Muscle layer of colon (tissue), 2 donors: ENCODE measurements at regions not wholly inside any gene's neighbourhood (a gene's known extent, or its start where the extent isn't known, plus 50 kb on each side); places are given as distances from the start of the nearest gene placed in this dataset.
"Not testable (repeated sequence)": the region's sequence is repeated elsewhere in the genome, so short reads cannot be mapped to it uniquely, and the experiment has no call there.

ENCODE experiments used
- H3K27ac ChIP-seq: one replicate; pipeline ENCODE4 v1.7.0; 2013; ENCODE audit warnings: low read depth, mild to moderate bottlenecking, low read length, moderate library complexity
- H3K27me3 ChIP-seq, 2 donors: one replicate each; pipeline ENCODE4 v1.7.0; 2013; ENCODE audit warnings: low read length in 2 of 2, mild to moderate bottlenecking in 2 of 2; ENCODE audit not compliant: insufficient read depth in 2 of 2, control insufficient read depth in 1 of 2
- H3K36me3 ChIP-seq: one replicate; pipeline ENCODE4 v1.7.0; 2013; ENCODE audit warnings: mild to moderate bottlenecking, low read length; ENCODE audit not compliant: insufficient read depth
- H3K4me1 ChIP-seq: one replicate; pipeline ENCODE4 v1.7.0; 2013; ENCODE audit warnings: mild to moderate bottlenecking, low read length; ENCODE audit not compliant: insufficient read depth
- H3K4me3 ChIP-seq, 2 donors: one replicate each; pipeline ENCODE4 v1.7.0; 2013; ENCODE audit warnings: low read length in 2 of 2, low read depth in 1 of 2, mild to moderate bottlenecking in 1 of 2, moderate library complexity in 1 of 2
- H3K9ac ChIP-seq: one replicate; pipeline ENCODE4 v1.7.0; 2013; ENCODE audit warnings: low read length
- H3K9me3 ChIP-seq: one replicate; pipeline ENCODE4 v1.7.0; 2013; ENCODE audit warnings: mild to moderate bottlenecking, low read length
- donor health status: abdominal sarcoma.
- donor health status: Adenocarcinoma of cecum.

GRCh38 chr20:22060610-22061009 lies 355.1 kb downstream of the PAX1 start:
- Histone ChIP-seq H3K27ac (no peak overlapping the region), H3K9me3 (no peaks in the 10 kb centered on the region), H3K4me3 (no peak overlapping the region), H3K27me3 (no peaks in the 10 kb centered on the region), H3K4me1 (peaks cover 19% of the 10 kb centered on the region), H3K9ac (no peak overlapping the region), H3K36me3 (no peaks in the 10 kb centered on the region)

DNA sequence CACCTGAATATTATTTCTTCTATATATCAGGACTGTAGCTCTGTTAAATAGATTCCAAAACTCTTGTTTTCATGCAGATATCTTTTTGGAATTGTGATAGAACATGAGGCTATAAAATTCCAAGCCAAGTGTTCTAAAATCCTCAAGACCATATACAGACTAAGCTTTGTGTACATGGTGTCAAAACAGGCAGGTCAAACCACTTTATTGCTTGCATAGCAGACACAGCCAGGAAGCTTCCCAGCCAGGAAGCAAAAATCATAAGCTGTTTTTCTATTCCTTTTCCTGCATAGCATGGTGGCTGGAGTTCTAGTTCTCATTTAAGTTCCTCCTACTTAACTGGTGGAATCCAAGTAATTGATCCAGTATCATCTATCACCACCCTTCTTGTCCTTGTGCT lies 353.3 kb downstream of the PAX1 start:
- H3K4me1 ChIP-seq: peaks cover 19% of the 10 kb centered on the region
- H3K27me3 ChIP-seq: no peaks in the 10 kb centered on the region
- H3K36me3 ChIP-seq: no peaks in the 10 kb centered on the region

GRCh38 chr20:22055981-22056380 lies 350.5 kb downstream of the PAX1 start:
- Histone ChIP-seq H3K9me3 (no peaks in the 10 kb centered on the region), H3K4me1 (peaks cover 19% of the 10 kb centered on the region), H3K9ac (no peak overlapping the region), H3K27ac (no peak overlapping the region), H3K4me3 (no peak overlapping the region), H3K36me3 (no peaks in the 10 kb centered on the region), H3K27me3 (no peaks in the 10 kb centered on the region)

More for the DNA sequence above, 353.3 kb downstream of the PAX1 start:
- Histone ChIP-seq H3K9me3 (no peaks in the 10 kb centered on the region), H3K27ac (no peak overlapping the region), H3K4me3 (no peak overlapping the region), H3K9ac (no peak overlapping the region)

DNA sequence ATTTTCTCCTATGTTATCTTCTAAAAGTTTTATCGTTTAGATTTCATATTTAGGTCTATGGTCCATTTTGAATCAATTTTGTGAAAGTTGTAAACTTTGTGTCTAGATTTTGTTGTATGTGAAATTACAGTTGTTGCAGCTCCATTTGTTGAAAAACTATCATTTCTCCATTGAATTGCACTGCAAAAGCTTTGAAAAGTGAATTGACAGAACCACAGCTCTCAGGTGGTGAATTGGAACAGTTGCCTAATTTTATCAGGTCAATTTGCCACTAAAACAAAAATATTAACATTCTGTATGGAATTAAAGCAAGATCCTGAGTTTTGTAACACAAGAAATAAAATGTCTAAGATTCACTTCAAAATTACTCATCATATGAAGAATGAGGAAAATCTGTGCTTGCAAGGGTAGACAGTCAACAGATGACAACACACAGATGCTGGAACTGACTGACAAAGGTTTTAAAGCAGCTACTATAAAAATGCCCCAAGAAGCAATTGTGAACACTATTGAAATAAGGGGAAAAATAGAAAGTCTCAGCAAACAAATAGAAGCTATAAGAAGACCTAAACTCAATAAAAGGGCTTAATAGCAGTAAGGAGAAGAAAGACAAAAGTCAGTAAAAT lies 346.7 kb downstream of the PAX1 start:
- H3K27ac ChIP-seq: no peak overlapping the region

DNA sequence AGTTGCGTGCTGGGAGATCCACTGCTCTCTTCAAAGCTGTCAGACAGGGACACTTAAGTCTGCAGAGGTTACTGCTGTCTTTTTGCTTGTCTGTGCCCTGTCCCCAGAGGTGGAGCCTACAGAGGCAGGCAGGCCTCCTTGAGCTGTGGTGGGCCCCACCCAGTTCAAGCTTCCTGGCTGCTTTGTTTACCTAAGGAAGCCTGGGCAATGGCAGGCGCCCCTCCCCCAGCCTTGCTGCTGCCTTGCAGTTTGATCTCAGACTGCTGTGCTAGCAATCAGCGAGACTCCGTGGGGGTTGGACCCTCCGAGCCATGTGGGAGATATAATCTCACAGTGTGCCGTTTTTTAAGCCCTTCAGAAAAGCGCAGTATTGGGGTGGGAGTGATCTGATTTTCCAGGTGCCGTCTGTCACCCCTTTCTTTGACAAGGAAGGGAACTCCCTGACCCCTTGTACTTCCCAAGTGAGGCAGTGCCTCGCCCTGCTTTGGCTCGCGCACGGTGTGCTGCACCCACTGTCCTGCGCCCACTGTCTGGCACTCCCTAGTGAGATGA lies 340.6 kb downstream of the PAX1 start:
- H3K9me3 ChIP-seq, H3K4me3 ChIP-seq, H3K9ac ChIP-seq, H3K36me3 ChIP-seq, H3K27me3 ChIP-seq, H3K27ac ChIP-seq, H3K4me1 ChIP-seq: not testable (repeated sequence)

More for the DNA sequence above, 346.7 kb downstream of the PAX1 start:
- H3K9me3 ChIP-seq: no peaks in the 10 kb centered on the region
- H3K9ac ChIP-seq: no peak overlapping the region
- no peak overlapping the region for H3K4me3 ChIP-seq
- no peaks in the 10 kb centered on the region for H3K27me3 ChIP-seq
- H3K36me3 ChIP-seq: no peaks in the 10 kb centered on the region
- H3K4me1 ChIP-seq: no peaks in the 10 kb centered on the region

DNA sequence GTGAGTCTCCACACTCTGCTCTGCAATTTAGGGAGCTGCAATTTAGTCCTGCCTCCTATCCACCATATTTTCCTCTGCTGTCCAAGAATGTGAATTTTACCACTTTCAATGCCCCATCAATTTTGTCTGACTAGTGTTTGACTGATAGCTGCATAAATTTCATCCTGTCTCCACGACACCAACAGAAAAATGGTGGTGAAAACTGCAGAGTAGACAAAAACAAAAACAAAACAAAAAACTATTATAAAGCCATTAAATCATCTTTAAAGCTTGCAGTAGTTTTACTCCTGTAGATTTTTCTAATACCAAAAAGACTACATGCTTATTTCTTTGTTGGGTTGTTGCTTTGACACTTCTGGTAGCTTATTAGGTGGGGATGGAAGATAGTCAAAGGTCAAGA lies 322.0 kb downstream of the PAX1 start:
- Histone ChIP-seq H3K9me3 (peaks cover 9% of the 10 kb centered on the region), H3K4me1 (no peaks in the 10 kb centered on the region), H3K36me3 (no peaks in the 10 kb centered on the region), H3K27me3 (no peaks in the 10 kb centered on the region), H3K4me3 (no peak overlapping the region), H3K9ac (no peak overlapping the region), H3K27ac (no peak overlapping the region)

GRCh38 chr20:22020201-22020600 lies 314.7 kb downstream of the PAX1 start:
- Histone ChIP-seq H3K4me3 (no peak overlapping the region), H3K9ac (no peak overlapping the region), H3K36me3 (no peaks in the 10 kb centered on the region), H3K9me3 (no peaks in the 10 kb centered on the region), H3K27ac (no peak overlapping the region), H3K4me1 (no peaks in the 10 kb centered on the region), H3K27me3 (no peaks in the 10 kb centered on the region)

GRCh38 chr20:22008456-22008855 lies 303.0 kb downstream of the PAX1 start:
- Histone ChIP-seq H3K4me3 (no peak overlapping the region), H3K9me3 (no peaks in the 10 kb centered on the region), H3K27me3 (no peaks in the 10 kb centered on the region), H3K4me1 (no peaks in the 10 kb centered on the region), H3K27ac (no peak overlapping the region), H3K36me3 (no peaks in the 10 kb centered on the region), H3K9ac (no peak overlapping the region)

DNA sequence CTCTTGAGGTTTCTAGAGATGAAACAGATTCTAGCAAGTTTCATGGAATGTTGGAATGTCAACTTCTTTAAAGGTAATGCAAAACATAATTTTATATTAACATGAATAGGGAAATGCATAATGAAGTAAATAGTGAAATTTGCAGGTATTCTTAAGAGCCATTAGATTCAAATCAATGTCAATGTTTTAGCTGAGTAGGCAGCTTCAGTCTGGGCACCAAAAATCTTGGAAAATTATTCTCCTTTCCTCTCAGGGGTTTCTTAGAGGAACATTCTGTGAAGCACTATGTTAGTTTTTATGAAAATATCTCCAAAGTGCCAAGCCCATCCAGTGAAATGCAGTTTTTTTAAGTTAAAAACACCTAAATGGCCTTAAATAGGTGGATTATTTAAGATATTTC lies 300.8 kb downstream of the PAX1 start:
- no peak overlapping the region for H3K9ac ChIP-seq
- H3K36me3 ChIP-seq: no peaks in the 10 kb centered on the region
- H3K4me1 ChIP-seq: no peaks in the 10 kb centered on the region
- no peak overlapping the region for H3K4me3 ChIP-seq
- H3K27me3 ChIP-seq: no peaks in the 10 kb centered on the region
- no peaks in the 10 kb centered on the region for H3K9me3 ChIP-seq
- no peak overlapping the region for H3K27ac ChIP-seq

- Histone ChIP-seq H3K36me3 (no peaks in the 10 kb centered on the region), H3K27ac (no peak overlapping the region), H3K4me1 (no peaks in the 10 kb centered on the region), H3K9me3 (no peaks in the 10 kb centered on the region), H3K4me3 (no peak overlapping the region), H3K27me3 (no peaks in the 10 kb centered on the region), H3K9ac (no peak overlapping the region)
These were observed 300.1 kb downstream of the PAX1 start for GRCh38 chr20:22005535-22005934.

GRCh38 chr20:22004946-22005345 lies 299.5 kb downstream of the PAX1 start:
- no peaks in the 10 kb centered on the region for H3K36me3 ChIP-seq
- no peaks in the 10 kb centered on the region for H3K9me3 ChIP-seq
- no peaks in the 10 kb centered on the region for H3K27me3 ChIP-seq
- no peak overlapping the region for H3K9ac ChIP-seq
- no peak overlapping the region for H3K4me3 ChIP-seq
- no peaks in the 10 kb centered on the region for H3K4me1 ChIP-seq
- no peak overlapping the region for H3K27ac ChIP-seq

DNA sequence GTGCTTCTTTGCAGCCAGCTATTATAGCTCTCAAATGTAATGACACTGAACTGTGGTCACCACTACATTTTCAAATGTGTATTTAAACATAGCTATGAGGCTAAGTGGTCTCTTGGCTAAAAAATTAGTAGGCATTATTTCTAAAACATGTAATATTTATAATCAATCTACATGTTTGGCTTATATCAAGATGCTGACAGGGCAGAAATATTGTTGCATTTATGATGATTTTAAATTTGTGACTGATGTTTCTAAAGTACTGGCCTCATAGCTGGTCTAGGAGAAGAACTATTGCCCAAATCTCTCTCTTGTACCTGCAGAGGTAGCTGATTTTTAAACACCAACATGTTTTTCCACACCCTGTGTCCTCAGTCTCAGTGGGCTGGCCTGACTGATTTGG lies 298.2 kb downstream of the PAX1 start:
- H3K4me1 ChIP-seq: no peaks in the 10 kb centered on the region
- H3K27ac ChIP-seq: no peak overlapping the region
- no peaks in the 10 kb centered on the region for H3K36me3 ChIP-seq
- H3K9ac ChIP-seq: no peak overlapping the region
- H3K27me3 ChIP-seq: no peaks in the 10 kb centered on the region
- no peaks in the 10 kb centered on the region for H3K9me3 ChIP-seq
- H3K4me3 ChIP-seq: no peak overlapping the region
